Fibroblast of the aortic adventitia (primary cell): ENCODE measurements at regions not wholly inside any gene's neighbourhood (a gene's known extent, or its start where the extent isn't known, plus 50 kb on each side); places are given as distances from the start of the nearest gene placed in this dataset.
"Not testable (repeated sequence)": the region's sequence is repeated elsewhere in the genome, so short reads cannot be mapped to it uniquely, and the experiment has no call there.

ENCODE experiments used
- DNase-seq: peaks from one replicate; pipeline ENCODE4 v3.0.0-alpha.2; 2010; ENCODE audit warnings: low read depth
- H3K4me3 ChIP-seq: 2 replicates; pipeline ENCODE4 v1.5.1; 2011; ENCODE audit warnings: low read depth, mild to moderate bottlenecking, control low read depth, low read length, moderate library complexity
- TF ChIP-seq, protein P1 (sequence below): IDR thresholded peaks from 2 replicates; pipeline ENCODE4 v1.5.1; 2011; ENCODE audit warnings: mild to moderate bottlenecking, low read length, control low read depth, inconsistent platforms; ENCODE audit not compliant: insufficient read depth

DNA sequence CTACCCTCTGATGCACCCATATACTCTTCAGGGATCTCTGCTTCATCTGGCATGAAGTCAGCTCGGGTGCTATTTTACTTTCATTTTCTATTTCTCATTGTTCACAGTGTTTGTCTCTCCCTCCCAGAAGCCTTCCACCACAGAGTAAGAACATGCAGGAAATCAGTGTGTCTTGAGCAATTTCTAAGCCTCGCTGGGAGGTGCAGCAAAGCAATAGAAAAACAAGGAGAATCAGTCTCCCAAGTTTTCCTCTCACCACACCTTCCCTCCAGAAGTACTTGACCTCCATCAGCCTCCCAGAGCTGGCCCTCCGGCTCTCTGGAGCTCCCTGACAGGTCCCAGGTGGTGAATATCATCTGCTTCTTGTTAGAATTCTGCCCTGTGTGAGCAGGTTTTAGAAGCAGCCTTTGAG lies 594.7 kb upstream of the CAMK1G start:
- TF ChIP-seq, protein P1, sequence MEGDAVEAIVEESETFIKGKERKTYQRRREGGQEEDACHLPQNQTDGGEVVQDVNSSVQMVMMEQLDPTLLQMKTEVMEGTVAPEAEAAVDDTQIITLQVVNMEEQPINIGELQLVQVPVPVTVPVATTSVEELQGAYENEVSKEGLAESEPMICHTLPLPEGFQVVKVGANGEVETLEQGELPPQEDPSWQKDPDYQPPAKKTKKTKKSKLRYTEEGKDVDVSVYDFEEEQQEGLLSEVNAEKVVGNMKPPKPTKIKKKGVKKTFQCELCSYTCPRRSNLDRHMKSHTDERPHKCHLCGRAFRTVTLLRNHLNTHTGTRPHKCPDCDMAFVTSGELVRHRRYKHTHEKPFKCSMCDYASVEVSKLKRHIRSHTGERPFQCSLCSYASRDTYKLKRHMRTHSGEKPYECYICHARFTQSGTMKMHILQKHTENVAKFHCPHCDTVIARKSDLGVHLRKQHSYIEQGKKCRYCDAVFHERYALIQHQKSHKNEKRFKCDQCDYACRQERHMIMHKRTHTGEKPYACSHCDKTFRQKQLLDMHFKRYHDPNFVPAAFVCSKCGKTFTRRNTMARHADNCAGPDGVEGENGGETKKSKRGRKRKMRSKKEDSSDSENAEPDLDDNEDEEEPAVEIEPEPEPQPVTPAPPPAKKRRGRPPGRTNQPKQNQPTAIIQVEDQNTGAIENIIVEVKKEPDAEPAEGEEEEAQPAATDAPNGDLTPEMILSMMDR, result no peak
- H3K4me3 ChIP-seq, result peak overlapping the region; percentile 56
- peak; percentile 77 for DNase-seq

DNA sequence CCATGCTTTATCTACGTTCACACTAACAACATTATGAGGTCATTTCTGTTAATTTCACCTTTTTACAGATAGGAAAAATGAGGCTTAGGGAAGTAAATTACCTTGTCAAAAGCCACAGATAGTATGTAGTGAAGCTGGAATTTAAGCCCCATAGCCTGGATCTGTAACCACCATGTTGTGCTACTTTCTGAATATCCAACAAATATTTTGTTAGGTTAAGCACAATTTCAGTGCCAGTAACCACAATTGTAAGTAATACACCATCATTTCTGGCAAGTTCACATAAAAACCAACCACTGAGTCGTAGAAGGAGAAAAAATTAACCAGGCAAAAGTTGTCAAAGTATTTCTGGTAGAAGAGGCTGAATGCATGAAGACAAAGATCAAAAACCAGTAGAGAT lies 593.1 kb upstream of the CAMK1G start:
- DNase-seq, result no peak
- H3K4me3 ChIP-seq, result no peak overlapping the region

DNA sequence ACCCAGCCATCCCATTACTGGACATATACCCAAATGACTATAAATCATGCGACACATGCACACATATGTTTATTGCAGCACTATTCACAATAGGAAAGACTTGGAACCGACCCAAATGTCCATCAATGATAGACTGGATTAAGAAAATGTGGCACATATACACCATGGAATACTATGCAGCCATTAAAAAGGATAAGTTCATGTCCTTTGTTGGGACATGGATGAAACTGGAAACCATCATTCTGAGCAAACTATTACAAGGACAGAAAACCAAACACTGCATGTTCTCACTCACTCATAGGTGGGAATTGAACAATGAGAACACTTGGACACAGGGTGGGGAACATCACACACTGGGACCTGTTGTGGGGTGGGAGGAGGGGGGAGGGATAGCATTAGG lies 586.5 kb upstream of the CAMK1G start:
- not testable (repeated sequence) for DNase-seq, H3K4me3 ChIP-seq

More for the DNA sequence above, 593.1 kb upstream of the CAMK1G start:
- TF ChIP-seq, protein P1, result no peak

DNA sequence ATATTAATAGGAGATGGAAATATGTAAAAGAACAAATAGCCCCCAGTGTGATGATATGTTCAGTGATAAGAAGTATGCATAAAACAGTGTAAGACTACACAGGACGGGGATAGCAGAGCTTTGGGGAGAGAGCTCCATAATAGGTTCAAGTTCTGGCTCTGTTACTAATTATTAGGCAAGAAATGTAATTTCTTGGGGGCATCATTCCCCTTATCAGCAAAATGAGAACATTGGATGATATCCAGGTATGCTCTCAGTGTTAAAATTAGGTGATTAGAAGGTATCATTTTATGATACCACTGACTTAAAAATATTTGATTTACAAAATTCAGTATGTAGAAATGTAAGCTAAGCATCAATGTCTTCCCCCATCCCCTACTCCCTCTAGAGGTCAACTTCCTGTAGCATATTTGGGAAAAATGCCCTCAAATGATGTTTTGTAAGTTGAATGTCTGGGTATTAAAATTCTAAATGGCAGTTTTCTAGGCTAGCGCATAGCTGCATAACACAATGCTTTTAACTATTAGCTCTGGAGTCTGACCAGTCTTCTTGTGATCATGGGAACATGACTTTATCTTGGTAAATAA lies 585.7 kb upstream of the CAMK1G start:
- H3K4me3 ChIP-seq, result no peak overlapping the region
- peak; percentile 75 for DNase-seq
- TF ChIP-seq, protein P1, result peak; percentile 91

DNA sequence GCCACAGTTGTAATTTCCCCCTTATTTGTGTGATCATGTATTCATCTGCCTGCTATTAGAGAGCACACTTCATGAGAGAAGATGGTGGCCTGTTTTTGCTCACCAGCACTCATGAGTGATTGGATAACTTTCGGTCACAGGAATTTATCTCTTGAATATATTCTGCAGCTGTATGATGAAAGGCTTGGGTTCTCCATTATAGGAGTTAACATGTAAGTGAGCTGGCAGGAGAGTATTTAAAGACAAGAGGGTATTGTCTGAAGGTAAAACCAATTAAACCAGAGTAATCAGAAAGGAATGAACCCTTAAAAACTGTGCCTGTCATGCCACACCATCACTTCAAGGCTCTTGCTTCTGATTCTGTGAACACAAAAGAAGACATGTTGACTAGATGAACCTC lies 574.9 kb upstream of the CAMK1G start:
- H3K4me3 ChIP-seq, result no peak overlapping the region
- DNase-seq, result no peak
- TF ChIP-seq, protein P1, result no peak

DNA sequence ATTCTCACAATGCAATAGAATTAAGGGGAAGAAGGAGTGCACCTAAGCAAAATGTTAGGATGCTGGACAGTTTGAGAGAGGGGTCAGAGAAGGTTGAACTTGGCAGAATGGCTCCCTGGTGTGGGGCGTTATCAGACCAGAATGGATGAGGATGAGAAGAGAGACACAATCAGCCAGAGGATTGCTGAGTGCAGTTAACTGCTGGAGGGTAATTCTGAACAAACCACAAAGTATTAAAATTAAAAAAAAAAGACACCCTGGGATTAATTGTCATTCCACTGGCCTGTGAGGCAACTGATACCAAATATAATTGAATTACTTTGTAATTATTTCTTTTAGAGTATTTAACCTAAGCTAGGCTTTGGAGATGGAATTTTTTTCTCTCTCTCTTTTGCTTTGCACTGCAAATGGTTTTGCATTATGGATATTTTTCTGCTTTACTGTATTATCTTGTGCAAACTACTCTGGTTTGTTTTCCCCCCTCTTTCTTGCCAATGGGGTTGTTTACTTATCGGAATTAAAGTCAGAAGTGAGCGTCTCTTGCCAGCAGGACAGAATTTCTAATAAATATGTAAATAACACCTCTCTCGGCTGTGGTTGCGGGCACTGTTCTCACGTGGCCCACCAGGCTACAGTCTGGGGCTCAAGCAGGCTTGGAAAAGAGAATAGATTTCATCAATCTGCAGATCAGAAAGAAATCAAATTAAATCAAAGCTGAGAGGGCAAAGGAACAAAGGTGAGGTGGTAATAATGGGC lies 572.9 kb upstream of the CAMK1G start:
- no peak for DNase-seq
- H3K4me3 ChIP-seq, result no peak overlapping the region
- TF ChIP-seq, protein P1, result no peak

DNA sequence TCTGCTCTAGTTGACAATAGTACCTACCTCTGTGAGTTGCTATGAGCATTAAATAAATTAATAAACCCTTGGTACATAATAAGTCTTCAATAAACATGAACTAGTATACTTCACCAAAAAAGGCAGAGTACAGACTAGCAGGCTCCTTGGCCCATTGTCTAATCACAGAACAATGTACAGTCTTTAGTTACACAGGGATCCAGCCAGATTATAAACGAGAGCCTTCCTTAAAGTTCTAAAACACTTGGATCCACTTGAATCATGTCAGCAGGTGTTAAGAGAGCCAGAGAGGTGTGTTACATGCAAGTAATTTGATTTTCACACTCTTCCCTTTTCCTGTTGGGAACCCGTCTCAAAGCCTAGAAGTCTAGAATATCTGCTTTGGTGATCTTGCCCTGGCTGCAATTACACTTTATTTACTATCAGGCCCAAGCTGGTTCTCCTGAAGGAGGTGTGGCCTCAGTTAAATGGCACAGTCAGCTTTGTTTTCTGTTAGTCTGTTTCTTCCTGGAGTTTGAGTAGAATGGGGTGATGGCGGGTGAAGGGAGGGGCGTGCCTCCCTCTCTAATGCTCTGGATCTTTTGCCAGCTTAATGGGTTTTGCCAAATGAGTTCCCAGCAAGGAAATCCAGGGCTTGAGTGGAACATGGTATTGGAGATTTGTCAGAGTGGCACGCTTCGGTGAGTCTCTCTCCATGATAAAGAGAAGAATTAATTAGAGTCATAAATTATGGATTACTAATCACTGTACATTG lies 570.9 kb upstream of the CAMK1G start:
- TF ChIP-seq, protein P1, result no peak
- H3K4me3 ChIP-seq, result no peak overlapping the region
- no peak for DNase-seq
